Body of pancreas (tissue), 4 donors: ENCODE measurements at regions not wholly inside any gene's neighbourhood (a gene's known extent, or its start where the extent isn't known, plus 50 kb on each side); places are given as distances from the start of the nearest gene placed in this dataset.
"Not testable (repeated sequence)": the region's sequence is repeated elsewhere in the genome, so short reads cannot be mapped to it uniquely, and the experiment has no call there.

Source experiments
- POLR2A ChIP-seq, 3 donors: fragments of 450-650 bp; IDR thresholded peaks; one replicate each; pipeline ENCODE4 v1.6.1; 2016; ENCODE audit warnings: antibody characterized with exemption in 3 of 3, mild to moderate bottlenecking in 2 of 3
- TF ChIP-seq, protein P1 (sequence below), 7 experiments: fragments of 450-650 bp in 4 of 7; fragments of 200-600 bp in 3 of 7; sonication (generic) in 3 of 7; IDR thresholded peaks; one replicate each; pipeline ENCODE4 v1.5.1; 2016 to 2019; ENCODE audit warnings: antibody characterized with exemption in 7 of 7

DNA sequence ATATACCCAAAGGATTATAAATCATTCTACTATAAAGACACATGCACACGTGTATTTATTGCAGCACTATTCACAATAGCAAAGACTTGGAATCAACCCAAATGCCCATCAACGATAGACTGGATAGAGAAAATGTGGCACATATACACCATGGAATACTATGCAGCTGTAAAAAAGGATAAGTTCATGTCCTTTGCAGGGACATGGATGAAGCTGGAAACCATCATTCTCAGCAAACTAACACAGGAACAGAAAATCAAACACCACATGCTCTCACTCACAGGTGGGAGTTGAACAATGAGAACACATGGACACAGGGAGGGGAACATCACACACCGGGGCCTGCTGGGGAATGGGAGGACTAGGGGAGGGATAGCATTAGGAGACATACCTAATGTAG is 473.9 kb downstream of the SIPA1L2 start:
- TF ChIP-seq, protein P1, sequence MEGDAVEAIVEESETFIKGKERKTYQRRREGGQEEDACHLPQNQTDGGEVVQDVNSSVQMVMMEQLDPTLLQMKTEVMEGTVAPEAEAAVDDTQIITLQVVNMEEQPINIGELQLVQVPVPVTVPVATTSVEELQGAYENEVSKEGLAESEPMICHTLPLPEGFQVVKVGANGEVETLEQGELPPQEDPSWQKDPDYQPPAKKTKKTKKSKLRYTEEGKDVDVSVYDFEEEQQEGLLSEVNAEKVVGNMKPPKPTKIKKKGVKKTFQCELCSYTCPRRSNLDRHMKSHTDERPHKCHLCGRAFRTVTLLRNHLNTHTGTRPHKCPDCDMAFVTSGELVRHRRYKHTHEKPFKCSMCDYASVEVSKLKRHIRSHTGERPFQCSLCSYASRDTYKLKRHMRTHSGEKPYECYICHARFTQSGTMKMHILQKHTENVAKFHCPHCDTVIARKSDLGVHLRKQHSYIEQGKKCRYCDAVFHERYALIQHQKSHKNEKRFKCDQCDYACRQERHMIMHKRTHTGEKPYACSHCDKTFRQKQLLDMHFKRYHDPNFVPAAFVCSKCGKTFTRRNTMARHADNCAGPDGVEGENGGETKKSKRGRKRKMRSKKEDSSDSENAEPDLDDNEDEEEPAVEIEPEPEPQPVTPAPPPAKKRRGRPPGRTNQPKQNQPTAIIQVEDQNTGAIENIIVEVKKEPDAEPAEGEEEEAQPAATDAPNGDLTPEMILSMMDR (IDR thresholded peaks at IDR 0.05) = not testable (repeated sequence)
- not testable (repeated sequence) for TF ChIP-seq POLR2A (IDR thresholded peaks at IDR 0.05)
